Sigmoid colon (tissue), 6 donors: ENCODE measurements at regions not wholly inside any gene's neighbourhood (a gene's known extent, or its start where the extent isn't known, plus 50 kb on each side); places are given as distances from the start of the nearest gene placed in this dataset.
"Not testable (repeated sequence)": the region's sequence is repeated elsewhere in the genome, so short reads cannot be mapped to it uniquely, and the experiment has no call there.

Experiments
- DNase-seq: peaks from one replicate; pipeline ENCODE4 v3.0.0-alpha.2; 2019
- H3K27ac ChIP-seq, 4 donors: fragments of 200-600 bp; sonication (generic); one replicate each; pipeline ENCODE4 v1.5.1; 2016 to 2019; ENCODE audit warnings: mild to moderate bottlenecking in 1 of 4
- H3K27me3 ChIP-seq, 3 donors: fragments of 200-600 bp; sonication (generic); one replicate each; pipeline ENCODE4 v1.5.1; 2019; ENCODE audit warnings: mild to moderate bottlenecking in 1 of 3
- H3K36me3 ChIP-seq, 4 donors: fragments of 200-600 bp; sonication (generic); one replicate each; pipeline ENCODE4 v1.5.1; 2016 to 2019
- H3K4me1 ChIP-seq, 4 donors: fragments of 200-600 bp; sonication (generic); one replicate each; pipeline ENCODE4 v1.5.1; 2017 to 2019
- H3K4me3 ChIP-seq, 4 donors: fragments of 200-600 bp; sonication (generic); one replicate each; pipeline ENCODE4 v1.5.1; 2017 to 2019; ENCODE audit warnings: mild to moderate bottlenecking in 2 of 4, moderate library complexity in 1 of 4
- H3K9me3 ChIP-seq, 4 donors: fragments of 200-600 bp in 3 of 4; sonication (generic) in 3 of 4; one replicate each; pipeline versions ENCODE4 v1.5.1 to v1.6.1; 2013 to 2019
- CTCF ChIP-seq, 4 experiments: fragments of 450-650 bp in 3 of 4; fragments of 200-600 bp in 1 of 4; IDR thresholded peaks; one replicate each; pipeline ENCODE4 v1.5.1; 2016 to 2019; ENCODE audit warnings: antibody characterized with exemption in 4 of 4, mild to moderate bottlenecking in 3 of 4, moderate library complexity in 2 of 4
- EP300 ChIP-seq, 4 donors: sonication (generic); formaldehyde crosslinking; IDR thresholded peaks; one replicate each; pipeline ENCODE4 v1.6.1; 2017; ENCODE audit warnings: antibody characterized with exemption in 4 of 4
- POLR2A ChIP-seq, 2 donors: fragments of 450-650 bp; IDR thresholded peaks; one replicate each; pipeline ENCODE4 v1.6.1; 2016; ENCODE audit warnings: antibody characterized with exemption in 2 of 2, mild to moderate bottlenecking in 2 of 2, moderate library complexity in 2 of 2
- POLR2AphosphoS5 ChIP-seq, 4 donors: sonication (generic); formaldehyde crosslinking; IDR thresholded peaks; one replicate each; pipeline ENCODE4 v1.6.1; 2017; ENCODE audit warnings: antibody characterized with exemption in 4 of 4
- WGBS, 2 donors: extraction: QIAGEN DNeasy Blood & Tissue Kit; methylation state at CpG; one replicate each; pipeline ENCODE4 v1.1.7; 2013; 5-methylcytosine and 5-hydroxymethylcytosine counted together
- intact Hi-C: fragments of 100-400 bp; cut with DNase I; formaldehyde crosslinking; loops from one replicate; pipeline ENCODE4 v1.15.1; 2023
- donor health status: healthy with polysubstance abuse.
- donor health status: healthy.

GRCh38 chr10:83542774-83543411 is 596.4 kb upstream of the GHITM start:
- 65 to 72% methylated on average over 4 of the region's 4 CpGs for WGBS, 2 donors

GRCh38 chr10:83543691-83544462 is 595.4 kb upstream of the GHITM start:
- no peak for TF ChIP-seq CTCF (IDR thresholded peaks at IDR 0.05)
- TF ChIP-seq POLR2AphosphoS5 (IDR thresholded peaks at IDR 0.05) = no peak
- TF ChIP-seq EP300 (IDR thresholded peaks at IDR 0.05) = no peak
- no peak for TF ChIP-seq POLR2A (IDR thresholded peaks at IDR 0.05)
- Histone ChIP-seq H3K36me3 (no peaks in the 10 kb centered on the region), H3K4me1 (peaks cover 0 to 47% (median 20%) of the 10 kb centered on the region in 4 donors), H3K27ac (peak overlapping the region in 1 of 4 donors; percentile 12), H3K27me3 (no peaks in the 10 kb centered on the region), H3K9me3 (no peaks in the 10 kb centered on the region), H3K4me3 (no peak overlapping the region)
- intact Hi-C loops = no loop called here
- DNase-seq = no peak
- WGBS, 2 donors = 43 to 69% methylated on average over 2 of the region's 2 CpGs

More at GRCh38 chr10:83542774-83543411, 596.4 kb upstream of the GHITM start:
- H3K36me3 ChIP-seq = no peaks in the 10 kb centered on the region
- no peaks in the 10 kb centered on the region for H3K9me3 ChIP-seq
- peak overlapping the region in 1 of 4 donors; percentile 12 for H3K27ac ChIP-seq
- TF ChIP-seq EP300 (IDR thresholded peaks at IDR 0.05) (no peak), CTCF (IDR thresholded peaks at IDR 0.05) (no peak), POLR2A (IDR thresholded peaks at IDR 0.05) (no peak), POLR2AphosphoS5 (IDR thresholded peaks at IDR 0.05) (no peak)
- H3K27me3 ChIP-seq = no peaks in the 10 kb centered on the region
- intact Hi-C loops = no loop called here
- H3K4me3 ChIP-seq = no peak overlapping the region
- peaks cover 0 to 56% (median 24%) of the 10 kb centered on the region in 4 donors for H3K4me1 ChIP-seq
- DNase-seq = no peak

- Histone ChIP-seq H3K27me3 (no peaks in the 10 kb centered on the region), H3K4me3 (no peak overlapping the region), H3K9me3 (no peaks in the 10 kb centered on the region), H3K36me3 (no peaks in the 10 kb centered on the region), H3K4me1 (peaks cover 0 to 26% (median 11%) of the 10 kb centered on the region in 4 donors), H3K27ac (no peak overlapping the region)
- 2 to 6% methylated on average over 4 of the region's 4 CpGs for WGBS, 2 donors
- TF ChIP-seq CTCF (IDR thresholded peaks at IDR 0.05) = no peak
- no peak for TF ChIP-seq POLR2A (IDR thresholded peaks at IDR 0.05)
- TF ChIP-seq POLR2AphosphoS5 (IDR thresholded peaks at IDR 0.05) = no peak
- no peak for TF ChIP-seq EP300 (IDR thresholded peaks at IDR 0.05)
- DNase-seq = no peak
- intact Hi-C loops = no loop called here
Measured at GRCh38 chr10:83545901-83546391, 593.4 kb upstream of the GHITM start.

GRCh38 chr10:83551190-83551589 is 588.1 kb upstream of the GHITM start:
- H3K36me3 ChIP-seq, H3K4me1 ChIP-seq, H3K4me3 ChIP-seq, H3K9me3 ChIP-seq, H3K27me3 ChIP-seq, DNase-seq, H3K27ac ChIP-seq, intact Hi-C loops: not testable (repeated sequence)
- 93 to 95% methylated on average over 5 of the region's 5 CpGs for WGBS, 2 donors

GRCh38 chr10:83553366-83553765 is 585.9 kb upstream of the GHITM start:
- Histone ChIP-seq H3K9me3 (no peaks in the 10 kb centered on the region), H3K36me3 (no peaks in the 10 kb centered on the region), H3K27me3 (no peaks in the 10 kb centered on the region), H3K27ac (no peak overlapping the region), H3K4me1 (no peaks in the 10 kb centered on the region), H3K4me3 (no peak overlapping the region)
- TF ChIP-seq CTCF (IDR thresholded peaks at IDR 0.05) = no peak
- TF ChIP-seq POLR2AphosphoS5 (IDR thresholded peaks at IDR 0.05) = no peak
- TF ChIP-seq POLR2A (IDR thresholded peaks at IDR 0.05) = no peak
- TF ChIP-seq EP300 (IDR thresholded peaks at IDR 0.05) = no peak
- intact Hi-C loops = no loop called here
- 66 to 67% methylated on average over 1 of the region's 1 CpG for WGBS, 2 donors
- DNase-seq = no peak
